Skin epidermis (tissue), 12 donors: ENCODE measurements at regions not wholly inside any gene's neighbourhood (a gene's known extent, or its start where the extent isn't known, plus 50 kb on each side); places are given as distances from the start of the nearest gene placed in this dataset.
"Not testable (repeated sequence)": the region's sequence is repeated elsewhere in the genome, so short reads cannot be mapped to it uniquely, and the experiment has no call there.

Source experiments
- H3K27ac ChIP-seq, 21 experiments: fragments of 200-600 bp; sonication (generic) in 11 of 21; one replicate each; pipeline ENCODE4 v1.5.0; 2020; ENCODE audit warnings: mild to moderate bottlenecking in 3 of 21, inconsistent platforms in 2 of 21, moderate library complexity in 2 of 21
- H3K4me3 ChIP-seq, 7 experiments: fragments of 200-600 bp; sonication (generic) in 2 of 7; one replicate each; pipeline ENCODE4 v1.5.0; 2020; ENCODE audit warnings: inconsistent platforms in 2 of 7, mild to moderate bottlenecking in 2 of 7, moderate library complexity in 1 of 7

GRCh38 chr6:167407239-167408064 is 82.6 kb downstream of the TTLL2 start:
- Histone ChIP-seq H3K4me3 (no peak overlapping the region), H3K27ac (no peak overlapping the region)

GRCh38 chr6:167408235-167408869 is 83.5 kb downstream of the TTLL2 start:
- H3K27ac ChIP-seq, result no peak overlapping the region
- H3K4me3 ChIP-seq, result no peak overlapping the region

GRCh38 chr6:167409079-167409478 is 84.2 kb downstream of the TTLL2 start:
- no peak overlapping the region for H3K4me3 ChIP-seq
- no peak overlapping the region for H3K27ac ChIP-seq

GRCh38 chr6:167409694-167410093 is 84.8 kb downstream of the TTLL2 start:
- Histone ChIP-seq H3K27ac (no peak overlapping the region), H3K4me3 (no peak overlapping the region)

DNA sequence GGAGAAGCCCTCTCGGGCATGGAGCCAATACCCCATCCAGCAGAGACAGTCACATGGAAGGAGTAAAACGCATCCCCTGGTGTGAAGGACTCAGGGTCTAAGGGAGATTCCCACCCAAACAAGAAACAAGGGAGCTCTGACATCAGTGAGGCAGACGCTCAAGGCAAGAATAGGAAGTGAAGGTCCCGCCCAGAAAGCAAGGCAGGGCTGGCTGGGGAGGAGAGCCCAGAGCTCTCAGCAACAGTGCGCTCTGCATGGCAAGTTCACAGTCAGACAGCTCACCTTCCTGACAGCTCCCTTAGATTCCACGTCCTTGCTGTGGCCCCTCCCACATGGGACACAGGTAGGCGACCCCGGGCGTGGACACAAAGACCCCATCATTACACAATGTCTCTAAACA is 85.6 kb downstream of the TTLL2 start:
- H3K27ac ChIP-seq, result no peak overlapping the region
- H3K4me3 ChIP-seq, result no peak overlapping the region

DNA sequence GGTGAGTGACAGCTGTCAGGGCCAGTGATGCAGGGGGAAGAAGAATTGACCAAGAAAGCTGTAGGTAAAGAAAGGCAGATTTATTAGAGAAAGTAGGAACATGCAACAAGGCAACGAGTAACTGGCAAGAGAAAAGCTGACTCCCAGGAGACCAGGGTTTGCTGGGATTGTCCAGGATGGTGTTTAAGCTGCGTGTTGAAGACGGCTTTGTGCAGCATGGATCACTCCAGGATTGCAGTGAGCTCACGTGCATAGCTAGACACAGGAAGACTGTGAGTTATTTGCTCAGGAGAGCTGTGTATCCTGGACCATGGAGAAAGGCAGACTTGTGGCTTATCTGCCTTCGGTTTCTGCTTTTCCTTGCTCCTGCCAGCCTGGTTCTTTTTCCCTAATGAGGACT is 87.6 kb downstream of the TTLL2 start:
- H3K27ac ChIP-seq, result no peak overlapping the region
- H3K4me3 ChIP-seq, result no peak overlapping the region

GRCh38 chr6:167415441-167415961 is 90.6 kb downstream of the TTLL2 start:
- no peak overlapping the region for H3K27ac ChIP-seq
- H3K4me3 ChIP-seq, result no peak overlapping the region

- no peak overlapping the region for H3K4me3 ChIP-seq
- H3K27ac ChIP-seq, result no peak overlapping the region
Observed at GRCh38 chr6:167416676-167417430, 92.0 kb downstream of the TTLL2 start.

GRCh38 chr6:167420177-167420576 is 95.3 kb downstream of the TTLL2 start:
- H3K4me3 ChIP-seq, result no peak overlapping the region

DNA sequence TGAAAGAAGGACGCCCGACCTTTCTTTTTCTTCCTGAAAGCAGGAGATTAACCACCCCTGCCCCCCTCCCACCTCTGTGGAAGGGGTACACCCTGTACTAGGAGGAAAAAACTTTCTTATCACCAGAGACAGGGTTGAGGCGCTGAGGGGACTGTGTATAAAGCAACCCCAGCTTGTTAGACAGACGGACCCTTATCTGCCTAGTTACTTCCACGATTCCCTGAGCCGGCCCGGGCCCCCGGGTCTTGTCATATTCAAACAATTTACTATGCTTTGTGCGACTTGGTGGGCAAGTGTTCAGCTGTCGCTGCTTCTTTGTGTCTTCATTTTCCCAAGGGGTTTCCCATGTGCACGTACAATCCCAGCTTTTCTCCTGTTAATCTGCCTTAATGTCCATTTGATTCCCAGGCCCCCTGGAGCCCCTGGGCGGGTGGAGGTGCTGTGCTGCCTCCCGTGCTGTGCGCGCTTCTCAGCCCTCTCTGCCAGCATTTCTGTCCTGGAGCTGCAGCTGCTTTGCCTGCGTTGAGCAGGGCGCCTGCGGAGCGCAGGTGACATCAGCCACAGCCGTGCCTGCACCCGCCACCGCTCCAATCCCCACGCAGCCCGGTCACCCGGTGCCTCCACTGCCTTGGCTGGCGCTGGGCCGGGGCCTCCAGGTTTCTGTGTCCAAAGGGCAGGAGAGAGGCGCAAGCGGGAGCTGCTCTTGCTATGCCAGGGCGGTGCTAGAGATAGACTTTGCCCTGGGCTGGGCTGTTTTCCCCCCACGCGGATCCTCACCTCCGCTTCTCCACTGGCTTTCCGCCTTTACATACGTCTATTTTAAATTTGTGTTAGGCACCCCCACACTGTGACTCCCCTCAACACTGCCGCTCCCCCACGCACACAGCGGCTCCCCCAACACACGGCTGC is 96.2 kb downstream of the TTLL2 start:
- Histone ChIP-seq H3K4me3 (no peak overlapping the region), H3K27ac (no peak overlapping the region)

More at GRCh38 chr6:167420177-167420576, 95.3 kb downstream of the TTLL2 start:
- no peak overlapping the region for H3K27ac ChIP-seq

GRCh38 chr6:167421944-167422343 is 97.1 kb downstream of the TTLL2 start:
- H3K4me3 ChIP-seq, H3K27ac ChIP-seq: not testable (repeated sequence)

- no peak overlapping the region for H3K4me3 ChIP-seq
Observed at GRCh38 chr6:167422934-167423333, 98.0 kb downstream of the TTLL2 start.

GRCh38 chr6:167424060-167424673 is 99.3 kb downstream of the TTLL2 start:
- H3K27ac ChIP-seq, result no peak overlapping the region
- no peak overlapping the region for H3K4me3 ChIP-seq

More at GRCh38 chr6:167422934-167423333, 98.0 kb downstream of the TTLL2 start:
- no peak overlapping the region for H3K27ac ChIP-seq

GRCh38 chr6:167424700-167425099 is 99.8 kb downstream of the TTLL2 start:
- H3K27ac ChIP-seq, result no peak overlapping the region
- no peak overlapping the region for H3K4me3 ChIP-seq

DNA sequence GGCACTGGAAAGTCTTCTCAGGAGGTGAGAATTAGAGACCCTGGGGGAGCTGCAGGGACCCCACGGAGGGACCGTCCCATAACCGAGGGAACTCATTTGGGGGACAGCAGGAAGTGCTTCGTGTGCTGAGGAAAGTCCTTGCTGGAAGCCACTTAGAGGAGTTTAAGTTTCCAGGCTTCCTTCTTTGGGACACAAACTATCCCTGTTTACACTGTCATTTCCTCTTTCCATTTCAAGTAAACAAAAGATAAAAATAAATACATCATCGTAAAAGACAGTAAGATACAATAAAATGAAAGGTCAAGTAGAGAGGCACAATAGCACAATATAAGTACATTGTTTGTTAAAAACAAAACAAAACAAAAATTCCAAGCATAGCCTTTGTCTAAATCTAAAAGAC is 101.2 kb downstream of the TTLL2 start:
- Histone ChIP-seq H3K27ac (no peak overlapping the region), H3K4me3 (no peak overlapping the region)

GRCh38 chr6:167426651-167427050 is 101.8 kb downstream of the TTLL2 start:
- Histone ChIP-seq H3K4me3 (no peak overlapping the region), H3K27ac (no peak overlapping the region)

DNA sequence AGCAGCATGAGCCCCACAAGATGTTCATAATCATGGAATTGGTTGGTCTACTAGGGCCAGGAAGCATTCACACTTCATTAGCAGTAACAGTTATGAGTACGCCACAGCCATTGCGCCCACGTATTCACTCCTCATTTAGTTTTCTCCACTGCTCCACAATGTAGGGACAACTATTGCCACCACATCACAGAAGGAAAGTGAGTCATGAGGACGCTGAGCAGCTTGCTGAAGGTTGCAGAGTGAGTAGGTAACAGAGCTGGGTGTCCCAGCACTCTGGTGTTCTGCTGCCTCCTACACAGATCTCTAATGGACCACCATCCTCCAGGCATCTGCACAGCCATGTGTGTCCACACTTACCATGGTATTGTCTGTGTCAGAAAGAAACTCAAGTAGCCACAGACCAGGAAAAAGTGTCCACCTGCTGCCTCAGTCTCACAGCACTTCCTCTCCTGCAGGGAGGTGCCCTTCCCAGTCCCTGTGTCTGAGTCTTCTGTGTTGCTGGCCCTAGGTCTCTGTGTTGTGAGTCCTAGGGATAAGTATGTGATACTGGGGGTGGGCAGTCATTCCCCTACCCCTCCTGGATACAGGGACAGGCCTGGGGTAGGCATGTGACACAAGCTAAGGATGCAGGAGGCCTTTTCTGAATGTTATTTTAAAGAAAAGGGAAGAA is 103.9 kb downstream of the TTLL2 start:
- no peak overlapping the region for H3K4me3 ChIP-seq
- H3K27ac ChIP-seq, result no peak overlapping the region

GRCh38 chr6:167429353-167429752 is 104.5 kb downstream of the TTLL2 start:
- no peak overlapping the region for H3K4me3 ChIP-seq
- H3K27ac ChIP-seq, result no peak overlapping the region
